ENCODE measurements at regions not wholly inside any gene's neighbourhood (a gene's known extent, or its start where the extent isn't known, plus 50 kb on each side); places are given as distances from the start of the nearest gene placed in this dataset.

DNA sequence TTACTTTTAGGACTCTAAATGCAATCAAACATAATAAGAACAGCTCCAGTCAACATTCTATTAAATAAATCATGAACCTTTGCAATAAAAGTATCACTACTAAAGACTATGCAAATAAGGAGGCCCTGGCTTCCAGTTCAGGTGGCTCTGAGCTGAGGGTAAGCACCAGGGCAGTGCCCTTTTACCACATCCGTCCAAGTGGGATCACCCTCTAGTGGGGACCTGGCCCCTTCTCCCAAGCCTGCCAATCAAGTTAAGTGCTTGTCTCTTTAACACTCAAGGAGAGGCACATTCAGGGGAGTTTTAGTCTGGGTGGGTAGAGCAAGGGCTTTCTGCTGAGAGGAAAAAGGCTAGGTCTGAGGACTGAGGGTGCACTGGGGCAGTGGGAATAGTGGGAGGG lies 161.4 kb downstream of the TMEM200A start:
- Histone ChIP-seq H3K27me3 (ENCODE audit: insufficient read depth, poor library complexity, severe bottlenecking) (no peaks in the 10 kb centered on the region), H3K27ac (replicated peaks) (no peak overlapping the region), H3K4me3 (replicated peaks; ENCODE audit: insufficient read depth, low read length) (no peak overlapping the region)
- TF ChIP-seq POLR2AphosphoS5 (IDR thresholded peaks at IDR 0.05; ENCODE audit: low read depth) (no peak), GABPA (IDR thresholded peaks at IDR 0.05; ENCODE audit: low read depth) (no peak), SPI1 (IDR thresholded peaks at IDR 0.05; ENCODE audit: borderline replicate concordance, low read depth) (no peak)
- TF ChIP-seq, protein P1, sequence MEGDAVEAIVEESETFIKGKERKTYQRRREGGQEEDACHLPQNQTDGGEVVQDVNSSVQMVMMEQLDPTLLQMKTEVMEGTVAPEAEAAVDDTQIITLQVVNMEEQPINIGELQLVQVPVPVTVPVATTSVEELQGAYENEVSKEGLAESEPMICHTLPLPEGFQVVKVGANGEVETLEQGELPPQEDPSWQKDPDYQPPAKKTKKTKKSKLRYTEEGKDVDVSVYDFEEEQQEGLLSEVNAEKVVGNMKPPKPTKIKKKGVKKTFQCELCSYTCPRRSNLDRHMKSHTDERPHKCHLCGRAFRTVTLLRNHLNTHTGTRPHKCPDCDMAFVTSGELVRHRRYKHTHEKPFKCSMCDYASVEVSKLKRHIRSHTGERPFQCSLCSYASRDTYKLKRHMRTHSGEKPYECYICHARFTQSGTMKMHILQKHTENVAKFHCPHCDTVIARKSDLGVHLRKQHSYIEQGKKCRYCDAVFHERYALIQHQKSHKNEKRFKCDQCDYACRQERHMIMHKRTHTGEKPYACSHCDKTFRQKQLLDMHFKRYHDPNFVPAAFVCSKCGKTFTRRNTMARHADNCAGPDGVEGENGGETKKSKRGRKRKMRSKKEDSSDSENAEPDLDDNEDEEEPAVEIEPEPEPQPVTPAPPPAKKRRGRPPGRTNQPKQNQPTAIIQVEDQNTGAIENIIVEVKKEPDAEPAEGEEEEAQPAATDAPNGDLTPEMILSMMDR (IDR thresholded peaks at IDR 0.05; ENCODE audit: insufficient read depth, low read length): no peak
- TF ChIP-seq, protein P2, sequence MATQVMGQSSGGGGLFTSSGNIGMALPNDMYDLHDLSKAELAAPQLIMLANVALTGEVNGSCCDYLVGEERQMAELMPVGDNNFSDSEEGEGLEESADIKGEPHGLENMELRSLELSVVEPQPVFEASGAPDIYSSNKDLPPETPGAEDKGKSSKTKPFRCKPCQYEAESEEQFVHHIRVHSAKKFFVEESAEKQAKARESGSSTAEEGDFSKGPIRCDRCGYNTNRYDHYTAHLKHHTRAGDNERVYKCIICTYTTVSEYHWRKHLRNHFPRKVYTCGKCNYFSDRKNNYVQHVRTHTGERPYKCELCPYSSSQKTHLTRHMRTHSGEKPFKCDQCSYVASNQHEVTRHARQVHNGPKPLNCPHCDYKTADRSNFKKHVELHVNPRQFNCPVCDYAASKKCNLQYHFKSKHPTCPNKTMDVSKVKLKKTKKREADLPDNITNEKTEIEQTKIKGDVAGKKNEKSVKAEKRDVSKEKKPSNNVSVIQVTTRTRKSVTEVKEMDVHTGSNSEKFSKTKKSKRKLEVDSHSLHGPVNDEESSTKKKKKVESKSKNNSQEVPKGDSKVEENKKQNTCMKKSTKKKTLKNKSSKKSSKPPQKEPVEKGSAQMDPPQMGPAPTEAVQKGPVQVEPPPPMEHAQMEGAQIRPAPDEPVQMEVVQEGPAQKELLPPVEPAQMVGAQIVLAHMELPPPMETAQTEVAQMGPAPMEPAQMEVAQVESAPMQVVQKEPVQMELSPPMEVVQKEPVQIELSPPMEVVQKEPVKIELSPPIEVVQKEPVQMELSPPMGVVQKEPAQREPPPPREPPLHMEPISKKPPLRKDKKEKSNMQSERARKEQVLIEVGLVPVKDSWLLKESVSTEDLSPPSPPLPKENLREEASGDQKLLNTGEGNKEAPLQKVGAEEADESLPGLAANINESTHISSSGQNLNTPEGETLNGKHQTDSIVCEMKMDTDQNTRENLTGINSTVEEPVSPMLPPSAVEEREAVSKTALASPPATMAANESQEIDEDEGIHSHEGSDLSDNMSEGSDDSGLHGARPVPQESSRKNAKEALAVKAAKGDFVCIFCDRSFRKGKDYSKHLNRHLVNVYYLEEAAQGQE (IDR thresholded peaks at IDR 0.05; ENCODE audit: insufficient replicate concordance, low read depth): no peak
- DNase-seq (ENCODE audit: low read depth in 1 of 2, low spot score in 1 of 2): no peak

DNA sequence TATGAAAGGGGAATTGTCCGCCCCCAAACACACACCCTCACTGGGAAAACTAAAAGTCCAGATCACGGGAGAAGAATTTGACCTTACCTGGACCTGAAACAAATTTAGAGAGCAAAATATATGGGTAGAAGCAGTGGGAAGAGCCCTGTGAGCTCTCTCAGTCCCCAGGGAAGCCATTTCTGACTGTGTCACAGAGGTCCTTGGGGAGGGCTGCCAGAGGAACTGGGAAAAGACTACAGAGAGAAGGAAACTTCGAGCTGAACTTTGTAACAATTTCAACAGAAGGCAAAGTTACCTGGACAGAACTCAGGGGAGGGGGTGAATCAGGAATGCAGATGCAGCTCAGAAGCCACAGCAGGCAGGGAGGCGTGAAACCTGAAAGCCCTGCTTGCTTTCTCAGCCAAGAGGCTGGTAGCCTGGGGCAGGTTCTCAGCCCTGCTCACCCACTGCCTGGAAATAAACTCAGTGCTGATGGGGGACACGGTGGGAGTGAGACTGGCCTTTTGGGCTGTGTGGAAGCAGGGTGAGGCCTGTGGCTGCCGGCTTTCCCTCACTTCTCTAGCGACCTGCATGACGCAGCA lies 163.8 kb downstream of the TMEM200A start:
- TF ChIP-seq POLR2AphosphoS5 (IDR thresholded peaks at IDR 0.05; ENCODE audit: low read depth) (no peak), SPI1 (IDR thresholded peaks at IDR 0.05; ENCODE audit: borderline replicate concordance, low read depth) (no peak), GABPA (IDR thresholded peaks at IDR 0.05; ENCODE audit: low read depth) (no peak)
- TF ChIP-seq, protein P1 (IDR thresholded peaks at IDR 0.05; ENCODE audit: insufficient read depth, low read length): no peak
- TF ChIP-seq, protein P2 (IDR thresholded peaks at IDR 0.05; ENCODE audit: insufficient replicate concordance, low read depth): no peak
- H3K27ac ChIP-seq (replicated peaks): no peak overlapping the region
- H3K27me3 ChIP-seq (ENCODE audit: insufficient read depth, poor library complexity, severe bottlenecking): no peaks in the 10 kb centered on the region
- DNase-seq (ENCODE audit: low read depth in 1 of 2, low spot score in 1 of 2): no peak
- H3K4me3 ChIP-seq (replicated peaks; ENCODE audit: insufficient read depth, low read length): no peak overlapping the region

DNA sequence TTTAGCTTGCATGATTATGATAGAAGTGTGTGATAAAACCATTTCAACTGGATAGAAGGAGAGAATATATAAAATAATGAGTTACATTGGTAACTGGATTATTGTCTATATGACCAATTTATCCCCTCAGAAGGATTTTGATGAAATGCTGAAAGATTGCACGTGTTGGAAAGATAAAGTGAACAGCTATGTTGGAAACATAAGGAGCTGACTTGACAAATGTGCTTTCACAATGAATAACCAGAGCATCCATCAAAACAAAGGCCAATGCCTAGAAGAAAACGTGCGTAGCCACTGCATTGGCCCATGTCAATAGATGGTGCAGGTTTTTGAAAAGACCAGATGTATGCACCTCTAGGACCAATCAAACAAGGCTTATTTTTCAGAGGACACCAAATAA lies 168.8 kb downstream of the TMEM200A start:
- Histone ChIP-seq H3K27me3 (ENCODE audit: insufficient read depth, poor library complexity, severe bottlenecking) (no peaks in the 10 kb centered on the region), H3K4me3 (replicated peaks; ENCODE audit: insufficient read depth, low read length) (no peak overlapping the region), H3K27ac (replicated peaks) (no peak overlapping the region)
- TF ChIP-seq SPI1 (IDR thresholded peaks at IDR 0.05; ENCODE audit: borderline replicate concordance, low read depth) (no peak), POLR2AphosphoS5 (IDR thresholded peaks at IDR 0.05; ENCODE audit: low read depth) (no peak), GABPA (IDR thresholded peaks at IDR 0.05; ENCODE audit: low read depth) (no peak)
- TF ChIP-seq, protein P1 (IDR thresholded peaks at IDR 0.05; ENCODE audit: insufficient read depth, low read length): no peak
- TF ChIP-seq, protein P2 (IDR thresholded peaks at IDR 0.05; ENCODE audit: insufficient replicate concordance, low read depth): no peak
- no peak for DNase-seq (ENCODE audit: low read depth in 1 of 2, low spot score in 1 of 2)
